ENCODE measurements at regions not wholly inside any gene's neighbourhood (a gene's known extent, or its start where the extent isn't known, plus 50 kb on each side); places are given as distances from the start of the nearest gene placed in this dataset.

DNA sequence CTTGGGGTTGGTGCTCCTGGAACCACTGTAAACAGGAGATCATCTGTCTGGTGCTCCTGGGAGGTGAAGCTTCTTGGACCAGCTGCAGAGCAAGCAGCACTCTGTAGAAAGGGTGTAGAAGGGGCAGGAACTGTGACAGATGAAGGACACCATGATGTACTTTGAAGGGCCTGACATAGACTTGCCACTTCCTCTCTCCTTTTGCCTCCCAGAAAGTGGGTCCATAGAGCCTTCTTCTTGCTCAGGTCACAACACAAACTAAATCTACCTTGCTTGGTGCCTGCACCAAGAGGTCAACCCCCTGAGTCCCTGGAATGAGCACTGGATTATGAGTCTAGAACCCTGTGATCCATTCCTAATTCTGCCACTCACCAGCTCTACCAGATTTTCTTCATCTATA lies 176.1 kb upstream of the HES1 start:
- Histone ChIP-seq H3K9me3 (no peaks in the 10 kb centered on the region), H3K27ac (no peak overlapping the region), H3K36me3 (no peaks in the 10 kb centered on the region), H3K4me3 (no peak overlapping the region), H3K27me3 (no peaks in the 10 kb centered on the region), H3K4me1 (peaks cover 0 to 14% (median 0%) of the 10 kb centered on the region in 4 donors)
- TF ChIP-seq, protein P1, sequence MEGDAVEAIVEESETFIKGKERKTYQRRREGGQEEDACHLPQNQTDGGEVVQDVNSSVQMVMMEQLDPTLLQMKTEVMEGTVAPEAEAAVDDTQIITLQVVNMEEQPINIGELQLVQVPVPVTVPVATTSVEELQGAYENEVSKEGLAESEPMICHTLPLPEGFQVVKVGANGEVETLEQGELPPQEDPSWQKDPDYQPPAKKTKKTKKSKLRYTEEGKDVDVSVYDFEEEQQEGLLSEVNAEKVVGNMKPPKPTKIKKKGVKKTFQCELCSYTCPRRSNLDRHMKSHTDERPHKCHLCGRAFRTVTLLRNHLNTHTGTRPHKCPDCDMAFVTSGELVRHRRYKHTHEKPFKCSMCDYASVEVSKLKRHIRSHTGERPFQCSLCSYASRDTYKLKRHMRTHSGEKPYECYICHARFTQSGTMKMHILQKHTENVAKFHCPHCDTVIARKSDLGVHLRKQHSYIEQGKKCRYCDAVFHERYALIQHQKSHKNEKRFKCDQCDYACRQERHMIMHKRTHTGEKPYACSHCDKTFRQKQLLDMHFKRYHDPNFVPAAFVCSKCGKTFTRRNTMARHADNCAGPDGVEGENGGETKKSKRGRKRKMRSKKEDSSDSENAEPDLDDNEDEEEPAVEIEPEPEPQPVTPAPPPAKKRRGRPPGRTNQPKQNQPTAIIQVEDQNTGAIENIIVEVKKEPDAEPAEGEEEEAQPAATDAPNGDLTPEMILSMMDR (IDR thresholded peaks at IDR 0.05) = no peak
- TF ChIP-seq POLR2A (IDR thresholded peaks at IDR 0.05) = no peak
- DNase-seq = no peak

DNA sequence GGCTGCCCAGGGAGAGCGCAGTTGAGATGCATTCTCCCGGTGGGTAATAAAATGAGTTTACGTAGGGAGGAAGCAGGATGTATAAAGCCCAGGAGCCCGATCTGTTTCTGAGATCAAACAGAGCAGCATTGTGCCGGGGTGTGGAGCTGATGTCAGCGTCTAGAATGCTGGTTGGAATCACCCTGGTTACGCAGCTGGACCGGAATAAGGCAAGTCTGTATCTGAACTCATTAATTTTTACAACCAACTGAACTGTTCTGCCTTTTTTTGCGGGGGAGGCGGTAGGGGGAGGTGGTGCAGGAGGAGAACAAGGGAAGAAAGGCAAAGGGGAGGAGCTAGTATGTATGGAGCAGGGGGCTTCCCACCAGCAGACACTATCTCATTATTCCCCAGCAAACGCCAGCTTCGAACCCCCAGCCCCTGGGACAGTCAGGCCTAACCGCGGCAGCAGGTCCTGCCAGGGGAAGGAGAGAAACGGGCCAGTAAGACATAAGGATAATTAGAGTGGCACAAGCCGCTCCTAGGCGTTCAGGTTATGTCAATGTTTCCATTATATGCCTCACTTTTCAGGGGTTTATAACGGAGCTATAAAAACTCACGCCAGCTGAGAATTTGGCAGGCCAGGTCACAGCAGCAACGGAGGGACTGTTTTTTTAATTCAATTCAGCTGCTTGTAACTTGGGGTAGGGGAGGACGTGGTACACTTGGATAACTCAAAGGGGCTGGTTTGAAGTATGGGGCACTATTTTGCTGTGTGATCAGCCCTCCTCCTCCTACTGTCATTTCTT lies 175.3 kb upstream of the HES1 start:
- no peaks in the 10 kb centered on the region for H3K36me3 ChIP-seq
- H3K9me3 ChIP-seq = no peaks in the 10 kb centered on the region
- TF ChIP-seq POLR2A (IDR thresholded peaks at IDR 0.05) = no peak
- TF ChIP-seq, protein P1 (IDR thresholded peaks at IDR 0.05) = peak in 1 of 6 experiments; percentile 3
- peak overlapping the region in 1 of 4 donors; percentile 3 for H3K27ac ChIP-seq
- no peaks in the 10 kb centered on the region for H3K27me3 ChIP-seq
- H3K4me1 ChIP-seq = peaks cover 0 to 14% (median 0%) of the 10 kb centered on the region in 4 donors
- peak in 2 of 3 donors; percentile 61 to 77 for DNase-seq
- no peak overlapping the region for H3K4me3 ChIP-seq

GRCh38 chr3:193962986-193963685 lies 172.8 kb upstream of the HES1 start:
- Histone ChIP-seq H3K4me3 (no peak overlapping the region), H3K27me3 (no peaks in the 10 kb centered on the region), H3K9me3 (no peaks in the 10 kb centered on the region), H3K4me1 (peaks cover 0 to 14% (median 0%) of the 10 kb centered on the region in 4 donors), H3K36me3 (no peaks in the 10 kb centered on the region), H3K27ac (peak overlapping the region in 1 of 4 donors; percentile 69)
- no peak for DNase-seq
- TF ChIP-seq, protein P1 (IDR thresholded peaks at IDR 0.05) = no peak
- no peak for TF ChIP-seq POLR2A (IDR thresholded peaks at IDR 0.05)

DNA sequence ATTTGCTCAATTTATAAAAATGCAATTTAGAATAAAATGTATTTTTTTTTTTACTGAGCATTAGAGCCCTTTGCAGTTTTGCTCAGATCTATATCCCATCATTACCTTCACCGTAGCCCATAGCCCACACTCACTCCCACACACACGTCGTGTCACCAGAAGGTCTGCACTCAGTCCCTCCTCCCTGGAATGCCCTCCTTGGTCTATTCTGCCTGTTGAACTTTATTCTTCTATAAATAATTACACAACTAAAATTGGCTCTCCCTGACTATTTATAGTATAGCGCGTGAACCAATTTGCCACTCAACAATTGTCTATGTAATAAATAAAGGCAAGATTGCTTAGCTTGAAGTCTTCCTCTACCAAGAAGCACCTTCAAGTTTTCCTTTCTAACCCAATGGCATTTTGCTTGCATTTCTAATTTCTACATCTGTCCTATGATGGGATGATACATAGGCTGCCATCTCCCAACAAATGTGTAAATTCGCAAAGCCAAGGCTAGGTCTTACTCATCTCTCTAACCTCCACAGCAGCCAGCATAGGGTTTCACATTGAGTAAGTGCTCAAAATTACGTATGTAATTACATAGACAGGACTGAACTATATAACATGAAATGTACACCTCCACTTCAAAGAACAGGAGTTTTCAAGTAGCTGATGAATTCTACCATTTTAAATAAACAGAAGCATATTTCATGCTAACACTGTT lies 172.0 kb upstream of the HES1 start:
- Histone ChIP-seq H3K36me3 (no peaks in the 10 kb centered on the region), H3K9me3 (no peaks in the 10 kb centered on the region), H3K27me3 (no peaks in the 10 kb centered on the region), H3K4me1 (peaks cover 0 to 14% (median 0%) of the 10 kb centered on the region in 4 donors), H3K27ac (peak overlapping the region in 1 of 4 donors; percentile 69), H3K4me3 (no peak overlapping the region)
- TF ChIP-seq, protein P1 (IDR thresholded peaks at IDR 0.05) = no peak
- TF ChIP-seq POLR2A (IDR thresholded peaks at IDR 0.05) = no peak
- no peak for DNase-seq

GRCh38 chr3:193964517-193964880 lies 171.4 kb upstream of the HES1 start:
- DNase-seq = no peak

More at GRCh38 chr3:193964517-193964880, 171.4 kb upstream of the HES1 start:
- H3K4me1 ChIP-seq = peaks cover 0 to 14% (median 0%) of the 10 kb centered on the region in 4 donors
- TF ChIP-seq, protein P1 (IDR thresholded peaks at IDR 0.05) = no peak
- no peak for TF ChIP-seq POLR2A (IDR thresholded peaks at IDR 0.05)
- no peaks in the 10 kb centered on the region for H3K9me3 ChIP-seq
- no peaks in the 10 kb centered on the region for H3K27me3 ChIP-seq
- peak overlapping the region in 1 of 4 donors; percentile 69 for H3K27ac ChIP-seq
- no peak overlapping the region for H3K4me3 ChIP-seq
- no peaks in the 10 kb centered on the region for H3K36me3 ChIP-seq
